OCI-LY3 (cell line): ENCODE measurements at regions not wholly inside any gene's neighbourhood (a gene's known extent, or its start where the extent isn't known, plus 50 kb on each side); places are given as distances from the start of the nearest gene placed in this dataset.
"Not testable (repeated sequence)": the region's sequence is repeated elsewhere in the genome, so short reads cannot be mapped to it uniquely, and the experiment has no call there.

Source experiments
- H2AFZ ChIP-seq: fragments of 200-600, 300-600 bp; shearing (Covaris generic); 2 replicates; pipeline ENCODE4 v1.6.0; 2014; ENCODE audit warnings: antibody characterized with exemption, low read depth, low read length
- H3K27ac ChIP-seq: fragments of 200-600, 300-600 bp; sonication (generic); 2 replicates; pipeline ENCODE4 v1.5.1; 2014; ENCODE audit warnings: mild to moderate bottlenecking, low read length, moderate library complexity, mixed read lengths
- H3K27me3 ChIP-seq: fragments of 200-600, 300-600 bp; sonication (generic); 2 replicates; pipeline ENCODE4 v1.6.1; 2014; ENCODE audit warnings: low read depth, low read length, mixed read lengths
- H3K36me3 ChIP-seq: fragments of 200-600, 300-600 bp; sonication (generic); replicated peaks from 2 replicates; pipeline ENCODE3; 2014; ENCODE audit warnings: low read depth, low read length, mixed read lengths
- H3K4me1 ChIP-seq: fragments of 300-600, 200-600 bp; sonication (generic); 2 replicates; pipeline ENCODE4 v1.6.1; 2014; ENCODE audit warnings: low read length, mixed read lengths
- H3K4me2 ChIP-seq: fragments of 200-600, 300-600 bp; sonication (generic); 2 replicates; pipeline ENCODE4 v1.6.1; 2014; ENCODE audit warnings: low read length, mixed read lengths
- H3K4me3 ChIP-seq: fragments of 300-600, 200-600 bp; sonication (generic); 2 replicates; pipeline ENCODE4 v1.5.1; 2014; ENCODE audit warnings: antibody characterized with exemption, mild to moderate bottlenecking, low read length, moderate library complexity
- H3K79me2 ChIP-seq: fragments of 300-600, 200-600 bp; shearing (Covaris generic); 2 replicates; pipeline ENCODE4 v1.6.1; 2014; ENCODE audit warnings: mild to moderate bottlenecking, low read length, mixed read lengths
- H3K9ac ChIP-seq: fragments of 300-600, 200-600 bp; shearing (Covaris generic); 2 replicates; pipeline ENCODE4 v1.6.0; 2014; ENCODE audit warnings: mild to moderate bottlenecking, low read length, moderate library complexity
- H3K9me3 ChIP-seq: fragments of 200-600, 300-600 bp; shearing (Covaris generic); 2 replicates; pipeline ENCODE4 v1.6.1; 2014; ENCODE audit warnings: low read length, mixed read lengths; ENCODE audit not compliant: insufficient read depth
- H4K20me1 ChIP-seq: fragments of 200-600, 300-600 bp; sonication (generic); 2 replicates; pipeline ENCODE4 v1.6.1; 2016; ENCODE audit warnings: low read length, mixed read lengths; ENCODE audit not compliant: insufficient read depth
- CTCF ChIP-seq: fragments of 200-600, 300-600 bp; sonication (generic); IDR thresholded peaks from 2 replicates; pipeline ENCODE4 v1.5.1; 2014; ENCODE audit warnings: antibody characterized with exemption, low read length, low read depth
- EZH2phosphoT487 ChIP-seq: fragments of 200-600 bp; shearing (Covaris generic); IDR thresholded peaks from 2 replicates; pipeline ENCODE4 v1.6.1; 2018; ENCODE audit warnings: antibody characterized with exemption, mixed run types, low read depth

- no peaks in the 10 kb centered on the region for H3K36me3 ChIP-seq
- no peaks in the 10 kb centered on the region for H3K79me2 ChIP-seq
- H3K9me3 ChIP-seq: no peaks in the 10 kb centered on the region
- no peaks in the 10 kb centered on the region for H3K27me3 ChIP-seq
- H3K9ac ChIP-seq: no peak overlapping the region
- H3K4me1 ChIP-seq: peaks cover 16% of the 10 kb centered on the region
- H4K20me1 ChIP-seq: no peaks in the 10 kb centered on the region
- H3K4me3 ChIP-seq: no peak overlapping the region
- H3K27ac ChIP-seq: no peak overlapping the region
- peak overlapping the region; percentile 29; the same call in 1 of the 2 replicates for H3K4me2 ChIP-seq
- TF ChIP-seq CTCF (no peak), EZH2phosphoT487 (no peak)
- no peak overlapping the region for H2AFZ ChIP-seq
Observed at GRCh38 chr18:40249390-40250080, 1705.5 kb upstream of the PIK3C3 start.

GRCh38 chr18:40245612-40246011 is 1709.4 kb upstream of the PIK3C3 start:
- not testable (repeated sequence) for H3K27me3 ChIP-seq, H3K27ac ChIP-seq, H4K20me1 ChIP-seq, H3K9ac ChIP-seq, H3K4me2 ChIP-seq, H3K79me2 ChIP-seq, H3K9me3 ChIP-seq, H3K4me3 ChIP-seq, H3K36me3 ChIP-seq, H2AFZ ChIP-seq
- H3K4me1 ChIP-seq: peaks cover 16% of the 10 kb centered on the region

GRCh38 chr18:40243607-40244006 is 1711.4 kb upstream of the PIK3C3 start:
- Histone ChIP-seq H3K4me2 (no peak overlapping the region), H3K79me2 (no peaks in the 10 kb centered on the region), H3K4me1 (no peaks in the 10 kb centered on the region), H3K36me3 (no peaks in the 10 kb centered on the region), H3K9ac (no peak overlapping the region), H3K27ac (no peak overlapping the region), H3K27me3 (no peaks in the 10 kb centered on the region), H3K9me3 (no peaks in the 10 kb centered on the region), H2AFZ (no peak overlapping the region), H4K20me1 (no peaks in the 10 kb centered on the region), H3K4me3 (no peak overlapping the region)
- TF ChIP-seq CTCF (no peak), EZH2phosphoT487 (no peak)

GRCh38 chr18:40235836-40236235 is 1719.2 kb upstream of the PIK3C3 start:
- H4K20me1 ChIP-seq: no peaks in the 10 kb centered on the region
- H3K79me2 ChIP-seq: no peaks in the 10 kb centered on the region
- no peak overlapping the region for H3K27ac ChIP-seq
- H2AFZ ChIP-seq: peak overlapping the region; percentile 43
- H3K9ac ChIP-seq: no peak overlapping the region
- no peak overlapping the region for H3K4me2 ChIP-seq
- TF ChIP-seq CTCF (no peak), EZH2phosphoT487 (no peak)
- H3K4me1 ChIP-seq: no peaks in the 10 kb centered on the region
- H3K4me3 ChIP-seq: no peak overlapping the region
- H3K36me3 ChIP-seq: no peaks in the 10 kb centered on the region
- no peaks in the 10 kb centered on the region for H3K27me3 ChIP-seq
- H3K9me3 ChIP-seq: no peaks in the 10 kb centered on the region
